ENCODE measurements at regions not wholly inside any gene's neighbourhood (a gene's known extent, or its start where the extent isn't known, plus 50 kb on each side); places are given as distances from the start of the nearest gene placed in this dataset.

DNA sequence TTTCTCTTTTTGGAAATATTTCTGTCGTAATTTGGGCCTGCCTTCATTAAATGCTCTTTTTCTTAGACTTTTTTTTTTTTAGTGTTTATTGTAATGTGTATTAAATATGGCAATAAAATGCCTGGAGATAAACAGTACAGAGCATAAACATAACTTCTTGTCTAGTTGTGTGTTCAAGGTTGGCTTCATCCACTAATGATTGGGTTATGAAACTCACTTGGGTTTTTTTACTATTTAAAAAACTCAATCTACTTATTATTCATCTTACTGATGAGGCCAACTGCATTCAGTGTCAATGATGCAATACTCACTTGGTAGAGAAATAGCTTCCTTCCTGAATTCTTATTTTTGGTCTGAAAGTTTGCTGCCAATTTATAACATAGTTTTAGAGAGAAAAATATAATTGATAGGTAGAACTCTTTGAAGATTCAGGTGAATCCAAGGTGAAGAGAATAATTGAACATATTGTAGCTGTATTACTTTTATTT is 144.2 kb upstream of the NABP1 start:
- TF ChIP-seq, protein P1, sequence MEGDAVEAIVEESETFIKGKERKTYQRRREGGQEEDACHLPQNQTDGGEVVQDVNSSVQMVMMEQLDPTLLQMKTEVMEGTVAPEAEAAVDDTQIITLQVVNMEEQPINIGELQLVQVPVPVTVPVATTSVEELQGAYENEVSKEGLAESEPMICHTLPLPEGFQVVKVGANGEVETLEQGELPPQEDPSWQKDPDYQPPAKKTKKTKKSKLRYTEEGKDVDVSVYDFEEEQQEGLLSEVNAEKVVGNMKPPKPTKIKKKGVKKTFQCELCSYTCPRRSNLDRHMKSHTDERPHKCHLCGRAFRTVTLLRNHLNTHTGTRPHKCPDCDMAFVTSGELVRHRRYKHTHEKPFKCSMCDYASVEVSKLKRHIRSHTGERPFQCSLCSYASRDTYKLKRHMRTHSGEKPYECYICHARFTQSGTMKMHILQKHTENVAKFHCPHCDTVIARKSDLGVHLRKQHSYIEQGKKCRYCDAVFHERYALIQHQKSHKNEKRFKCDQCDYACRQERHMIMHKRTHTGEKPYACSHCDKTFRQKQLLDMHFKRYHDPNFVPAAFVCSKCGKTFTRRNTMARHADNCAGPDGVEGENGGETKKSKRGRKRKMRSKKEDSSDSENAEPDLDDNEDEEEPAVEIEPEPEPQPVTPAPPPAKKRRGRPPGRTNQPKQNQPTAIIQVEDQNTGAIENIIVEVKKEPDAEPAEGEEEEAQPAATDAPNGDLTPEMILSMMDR (IDR thresholded peaks at IDR 0.05; ENCODE audit: low read depth, low read length), result no peak
- TF ChIP-seq POLR2A (IDR thresholded peaks at IDR 0.05; ENCODE audit: extremely low read depth, insufficient read length), result no peak

Measured in NB4 (cell line).